Peyer's patch (tissue), 4 donors: ENCODE measurements at regions not wholly inside any gene's neighbourhood (a gene's known extent, or its start where the extent isn't known, plus 50 kb on each side); places are given as distances from the start of the nearest gene placed in this dataset.

Experiments
- CTCF ChIP-seq, 6 experiments: fragments of 450-650 bp in 4 of 6; fragments of 200-600 bp in 2 of 6; sonication (generic) in 1 of 6; IDR thresholded peaks; one replicate each; pipeline ENCODE4 v1.5.1; 2017 to 2019; ENCODE audit warnings: antibody characterized with exemption in 6 of 6, mild to moderate bottlenecking in 3 of 6, moderate library complexity in 1 of 6
- POLR2A ChIP-seq, 2 donors: fragments of 450-650 bp; IDR thresholded peaks; one replicate each; pipeline ENCODE4 v1.5.1; 2017; ENCODE audit warnings: antibody characterized with exemption in 2 of 2, mild to moderate bottlenecking in 2 of 2, moderate library complexity in 2 of 2

DNA sequence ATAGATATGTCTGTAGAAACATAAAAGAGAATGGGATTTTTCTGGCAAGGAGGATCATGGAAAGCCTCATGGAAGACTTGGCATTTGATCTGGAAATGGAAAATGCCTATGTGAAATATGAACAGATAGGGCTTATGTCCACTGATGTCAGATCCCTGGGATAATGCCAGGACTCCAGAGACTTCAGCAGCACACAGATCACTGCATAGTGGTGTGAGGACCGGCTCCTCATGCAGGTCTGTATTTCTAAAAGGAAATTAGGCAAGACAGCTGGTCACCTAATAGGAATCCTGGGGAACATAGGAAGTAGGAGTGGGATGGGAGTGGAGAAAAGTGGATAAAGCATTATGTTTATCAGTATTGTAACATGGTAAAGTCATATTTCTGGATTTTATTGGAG lies 56.8 kb upstream of the IPO9 start:
- TF ChIP-seq CTCF (IDR thresholded peaks at IDR 0.05) (no peak), POLR2A (IDR thresholded peaks at IDR 0.05) (no peak)
